GM19397 (cell line): ENCODE measurements at regions not wholly inside any gene's neighbourhood (a gene's known extent, or its start where the extent isn't known, plus 50 kb on each side); places are given as distances from the start of the nearest gene placed in this dataset.

Experiments used
- ATAC-seq: cut with Tn5 transposase; IDR thresholded peaks from one replicate; pipeline ENCODE4 v1.9.1; 2021; ENCODE audit warnings: mild to moderate bottlenecking, moderate library complexity; ENCODE audit not compliant: unreplicated experiment

- no peak for ATAC-seq
These were observed 362.0 kb downstream of the SOX11 start for GRCh38 chr2:6054161-6054671.

GRCh38 chr2:6060992-6061663 lies 368.9 kb downstream of the SOX11 start:
- ATAC-seq: no peak

GRCh38 chr2:6064757-6065156 lies 372.6 kb downstream of the SOX11 start:
- ATAC-seq: no peak

GRCh38 chr2:6065703-6066102 lies 373.5 kb downstream of the SOX11 start:
- no peak for ATAC-seq

- no peak for ATAC-seq
These were observed 374.9 kb downstream of the SOX11 start for GRCh38 chr2:6067089-6067488.

- no peak for ATAC-seq
These were observed 375.6 kb downstream of the SOX11 start for GRCh38 chr2:6067806-6068205.

GRCh38 chr2:6068429-6068828 lies 376.2 kb downstream of the SOX11 start:
- ATAC-seq: no peak

GRCh38 chr2:6069381-6069780 lies 377.2 kb downstream of the SOX11 start:
- ATAC-seq: no peak

- ATAC-seq: no peak
These were observed 379.3 kb downstream of the SOX11 start for GRCh38 chr2:6071519-6071918.

- ATAC-seq: no peak
These were observed 380.1 kb downstream of the SOX11 start for GRCh38 chr2:6072276-6072675.

- no peak for ATAC-seq
These were observed 380.6 kb downstream of the SOX11 start for GRCh38 chr2:6072768-6073167.

- ATAC-seq: no peak
These were observed 381.3 kb downstream of the SOX11 start for GRCh38 chr2:6073191-6074088.

GRCh38 chr2:6074089-6074643 lies 382.0 kb downstream of the SOX11 start:
- no peak for ATAC-seq

- ATAC-seq: no peak
These were observed 385.4 kb downstream of the SOX11 start for GRCh38 chr2:6077585-6077984.

GRCh38 chr2:6078414-6078813 lies 386.2 kb downstream of the SOX11 start:
- ATAC-seq: no peak

GRCh38 chr2:6079405-6079804 lies 387.2 kb downstream of the SOX11 start:
- ATAC-seq: no peak

GRCh38 chr2:6080932-6081753 lies 389.0 kb downstream of the SOX11 start:
- ATAC-seq: no peak

GRCh38 chr2:6081955-6082624 lies 389.9 kb downstream of the SOX11 start:
- ATAC-seq: no peak

GRCh38 chr2:6082625-6083018 lies 390.4 kb downstream of the SOX11 start:
- no peak for ATAC-seq

- no peak for ATAC-seq
These were observed 391.0 kb downstream of the SOX11 start for GRCh38 chr2:6083136-6083535.
